Stomach (tissue), 4 donors: ENCODE measurements at regions not wholly inside any gene's neighbourhood (a gene's known extent, or its start where the extent isn't known, plus 50 kb on each side); places are given as distances from the start of the nearest gene placed in this dataset.

Experiments
- POLR2A ChIP-seq, 4 donors: fragments of 450-650 bp; IDR thresholded peaks; one replicate each; pipeline ENCODE4 v1.6.1; 2016; ENCODE audit warnings: antibody characterized with exemption in 4 of 4, control low read depth in 2 of 4, mild to moderate bottlenecking in 1 of 4, moderate library complexity in 1 of 4
- POLR2AphosphoS5 ChIP-seq, 3 donors: sonication (generic); formaldehyde crosslinking; IDR thresholded peaks; one replicate each; pipeline ENCODE4 v1.6.1; 2016; ENCODE audit warnings: antibody characterized with exemption in 3 of 3
- TF ChIP-seq, protein P1 (sequence below), 7 experiments: fragments of 450-650 bp in 4 of 7; fragments of 200-600 bp in 3 of 7; sonication (generic) in 3 of 7; IDR thresholded peaks; one replicate each; pipeline ENCODE4 v1.5.1; 2016 to 2019; ENCODE audit warnings: antibody characterized with exemption in 7 of 7, control low read depth in 2 of 7, mild to moderate bottlenecking in 1 of 7

DNA sequence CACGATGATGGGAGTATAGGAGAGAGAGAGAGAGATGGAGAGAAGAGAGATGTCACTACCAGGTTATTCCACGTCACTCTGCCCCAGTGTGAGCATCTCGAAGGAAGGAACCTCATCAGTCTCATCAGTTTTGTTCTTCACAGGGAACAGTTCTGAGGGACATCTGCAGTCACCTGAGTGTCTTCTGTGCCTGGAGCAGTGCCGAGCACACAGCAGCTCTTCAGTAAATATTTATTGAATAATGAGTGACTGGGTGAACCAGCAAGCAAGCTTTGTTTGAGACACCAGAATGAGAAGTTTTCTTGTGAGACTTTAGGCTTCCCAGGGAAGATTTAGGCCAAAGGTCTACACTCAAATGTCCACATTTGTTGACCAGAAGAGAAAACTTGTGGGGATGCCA lies 142.4 kb upstream of the IRX3 start:
- TF ChIP-seq POLR2AphosphoS5 (IDR thresholded peaks at IDR 0.05) (no peak), POLR2A (IDR thresholded peaks at IDR 0.05) (no peak)
- TF ChIP-seq, protein P1, sequence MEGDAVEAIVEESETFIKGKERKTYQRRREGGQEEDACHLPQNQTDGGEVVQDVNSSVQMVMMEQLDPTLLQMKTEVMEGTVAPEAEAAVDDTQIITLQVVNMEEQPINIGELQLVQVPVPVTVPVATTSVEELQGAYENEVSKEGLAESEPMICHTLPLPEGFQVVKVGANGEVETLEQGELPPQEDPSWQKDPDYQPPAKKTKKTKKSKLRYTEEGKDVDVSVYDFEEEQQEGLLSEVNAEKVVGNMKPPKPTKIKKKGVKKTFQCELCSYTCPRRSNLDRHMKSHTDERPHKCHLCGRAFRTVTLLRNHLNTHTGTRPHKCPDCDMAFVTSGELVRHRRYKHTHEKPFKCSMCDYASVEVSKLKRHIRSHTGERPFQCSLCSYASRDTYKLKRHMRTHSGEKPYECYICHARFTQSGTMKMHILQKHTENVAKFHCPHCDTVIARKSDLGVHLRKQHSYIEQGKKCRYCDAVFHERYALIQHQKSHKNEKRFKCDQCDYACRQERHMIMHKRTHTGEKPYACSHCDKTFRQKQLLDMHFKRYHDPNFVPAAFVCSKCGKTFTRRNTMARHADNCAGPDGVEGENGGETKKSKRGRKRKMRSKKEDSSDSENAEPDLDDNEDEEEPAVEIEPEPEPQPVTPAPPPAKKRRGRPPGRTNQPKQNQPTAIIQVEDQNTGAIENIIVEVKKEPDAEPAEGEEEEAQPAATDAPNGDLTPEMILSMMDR (IDR thresholded peaks at IDR 0.05): no peak
